ENCODE measurements at regions not wholly inside any gene's neighbourhood (a gene's known extent, or its start where the extent isn't known, plus 50 kb on each side); places are given as distances from the start of the nearest gene placed in this dataset.

DNA sequence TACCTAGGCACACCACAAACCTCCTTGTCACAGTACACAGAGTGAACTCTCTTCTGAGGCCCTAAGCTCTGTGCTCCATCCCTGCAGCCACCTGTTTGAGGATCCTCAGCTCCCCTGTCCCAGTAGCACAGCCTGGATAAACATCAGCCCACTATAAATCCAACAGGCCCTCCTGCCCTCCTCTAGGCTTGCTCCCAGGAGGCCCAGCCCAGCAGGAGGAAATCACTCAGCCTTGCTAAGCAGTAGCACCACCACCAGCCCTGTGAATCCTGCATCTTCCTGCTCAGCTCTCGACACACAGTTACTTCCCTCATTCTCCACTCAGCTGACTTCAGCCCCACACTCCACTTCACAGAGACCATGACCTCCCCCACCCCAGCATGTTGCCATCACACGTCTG, 273.9 kb downstream of the BCOR start:
- DNase-seq (ENCODE audit: low spot score): no peak
- TF ChIP-seq, protein P1, sequence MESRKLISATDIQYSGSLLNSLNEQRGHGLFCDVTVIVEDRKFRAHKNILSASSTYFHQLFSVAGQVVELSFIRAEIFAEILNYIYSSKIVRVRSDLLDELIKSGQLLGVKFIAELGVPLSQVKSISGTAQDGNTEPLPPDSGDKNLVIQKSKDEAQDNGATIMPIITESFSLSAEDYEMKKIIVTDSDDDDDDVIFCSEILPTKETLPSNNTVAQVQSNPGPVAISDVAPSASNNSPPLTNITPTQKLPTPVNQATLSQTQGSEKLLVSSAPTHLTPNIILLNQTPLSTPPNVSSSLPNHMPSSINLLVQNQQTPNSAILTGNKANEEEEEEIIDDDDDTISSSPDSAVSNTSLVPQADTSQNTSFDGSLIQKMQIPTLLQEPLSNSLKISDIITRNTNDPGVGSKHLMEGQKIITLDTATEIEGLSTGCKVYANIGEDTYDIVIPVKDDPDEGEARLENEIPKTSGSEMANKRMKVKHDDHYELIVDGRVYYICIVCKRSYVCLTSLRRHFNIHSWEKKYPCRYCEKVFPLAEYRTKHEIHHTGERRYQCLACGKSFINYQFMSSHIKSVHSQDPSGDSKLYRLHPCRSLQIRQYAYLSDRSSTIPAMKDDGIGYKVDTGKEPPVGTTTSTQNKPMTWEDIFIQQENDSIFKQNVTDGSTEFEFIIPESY (IDR thresholded peaks at IDR 0.05): no peak
- no peak for TF ChIP-seq YY1 (IDR thresholded peaks at IDR 0.05)
- no peak for TF ChIP-seq FOXA1 (IDR thresholded peaks at IDR 0.05)
- peaks cover 5 to 24% (median 14%) of the 10 kb centered on the region in 4 donors for H3K4me1 ChIP-seq (ENCODE audit: control insufficient read depth in 4 of 4, insufficient read depth in 4 of 4, low read length in 3 of 4)
- H3K9ac ChIP-seq (ENCODE audit: low read depth in 1 of 2, low read length in 2 of 2): no peak overlapping the region
- 77% methylated on average over 2 of the region's 2 CpGs for WGBS
- H3K4me3 ChIP-seq (ENCODE audit: low read depth in 1 of 3, low read length in 3 of 3): no peak overlapping the region
- H3K27me3 ChIP-seq (ENCODE audit: control insufficient read depth in 4 of 4, insufficient read depth in 4 of 4, low read length in 3 of 4): no peaks in the 10 kb centered on the region
- H3K36me3 ChIP-seq (ENCODE audit: control insufficient read depth in 4 of 4, insufficient read depth in 3 of 4, low read depth in 1 of 4, low read length in 3 of 4): no peaks in the 10 kb centered on the region
- no peak overlapping the region for H3K27ac ChIP-seq (ENCODE audit: low read depth in 1 of 2, low read length in 2 of 2)
- peaks cover 0 to 9% (median 4%) of the 10 kb centered on the region in 4 donors for H3K9me3 ChIP-seq (ENCODE audit: control insufficient read depth in 4 of 4, low read length in 3 of 4)

DNA sequence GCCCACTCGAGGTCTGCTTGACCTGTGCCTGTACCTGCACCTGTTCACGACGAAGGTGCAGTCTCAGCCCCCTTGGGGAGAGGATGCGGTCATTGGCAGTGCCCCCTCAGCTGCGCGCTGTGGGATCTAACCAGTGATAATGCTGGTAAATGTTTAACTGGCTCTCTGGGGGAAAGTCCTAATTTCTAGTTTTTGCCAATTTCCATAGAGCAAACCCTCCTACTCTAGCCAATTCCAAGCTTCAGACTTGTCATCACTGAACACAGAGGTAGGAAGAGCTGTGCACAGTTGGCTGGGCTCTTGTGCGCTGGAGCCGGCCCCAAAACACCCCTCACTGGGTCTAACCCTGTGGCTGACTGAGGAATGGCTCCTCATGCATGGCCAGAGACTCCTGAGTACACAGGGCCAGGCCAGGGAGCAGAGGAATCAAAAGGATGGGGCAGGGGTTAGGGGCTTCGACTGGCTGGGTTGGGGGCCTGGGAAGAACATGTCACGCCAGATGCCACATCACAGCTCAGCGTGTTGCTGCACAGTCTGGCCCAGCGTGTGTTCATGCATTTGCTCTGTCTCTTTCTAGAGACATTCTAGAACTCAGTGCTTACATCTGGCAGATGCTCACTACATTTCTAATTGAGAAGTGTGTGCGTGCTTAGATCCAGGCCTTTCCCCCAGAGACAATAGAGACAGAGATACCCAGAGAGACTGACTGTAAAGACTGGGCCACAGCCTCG, 270.8 kb downstream of the BCOR start:
- TF ChIP-seq NR2F2 (IDR thresholded peaks at IDR 0.05) (no peak), EGR1 (IDR thresholded peaks at IDR 0.05; ENCODE audit: low read depth in 2 of 2) (no peak), HNF4G (IDR thresholded peaks at IDR 0.05) (no peak), RXRA (IDR thresholded peaks at IDR 0.05) (no peak), FOXA2 (IDR thresholded peaks at IDR 0.05) (no peak), SP1 (IDR thresholded peaks at IDR 0.05) (peak; percentile 32), TAF1 (conservative IDR thresholded peaks at IDR 0.05) (no peak), JUND (IDR thresholded peaks at IDR 0.05) (no peak), FOXA1 (IDR thresholded peaks at IDR 0.05) (no peak), YY1 (IDR thresholded peaks at IDR 0.05) (no peak), RAD21 (IDR thresholded peaks at IDR 0.05) (peak; percentile 17 to 24), GABPA (IDR thresholded peaks at IDR 0.05 in 1 of 2, conservative IDR thresholded peaks at IDR 0.05 in 1 of 2) (no peak), HNF4A (conservative IDR thresholded peaks at IDR 0.05) (peak; percentile 26 to 34)
- TF ChIP-seq, protein P2, sequence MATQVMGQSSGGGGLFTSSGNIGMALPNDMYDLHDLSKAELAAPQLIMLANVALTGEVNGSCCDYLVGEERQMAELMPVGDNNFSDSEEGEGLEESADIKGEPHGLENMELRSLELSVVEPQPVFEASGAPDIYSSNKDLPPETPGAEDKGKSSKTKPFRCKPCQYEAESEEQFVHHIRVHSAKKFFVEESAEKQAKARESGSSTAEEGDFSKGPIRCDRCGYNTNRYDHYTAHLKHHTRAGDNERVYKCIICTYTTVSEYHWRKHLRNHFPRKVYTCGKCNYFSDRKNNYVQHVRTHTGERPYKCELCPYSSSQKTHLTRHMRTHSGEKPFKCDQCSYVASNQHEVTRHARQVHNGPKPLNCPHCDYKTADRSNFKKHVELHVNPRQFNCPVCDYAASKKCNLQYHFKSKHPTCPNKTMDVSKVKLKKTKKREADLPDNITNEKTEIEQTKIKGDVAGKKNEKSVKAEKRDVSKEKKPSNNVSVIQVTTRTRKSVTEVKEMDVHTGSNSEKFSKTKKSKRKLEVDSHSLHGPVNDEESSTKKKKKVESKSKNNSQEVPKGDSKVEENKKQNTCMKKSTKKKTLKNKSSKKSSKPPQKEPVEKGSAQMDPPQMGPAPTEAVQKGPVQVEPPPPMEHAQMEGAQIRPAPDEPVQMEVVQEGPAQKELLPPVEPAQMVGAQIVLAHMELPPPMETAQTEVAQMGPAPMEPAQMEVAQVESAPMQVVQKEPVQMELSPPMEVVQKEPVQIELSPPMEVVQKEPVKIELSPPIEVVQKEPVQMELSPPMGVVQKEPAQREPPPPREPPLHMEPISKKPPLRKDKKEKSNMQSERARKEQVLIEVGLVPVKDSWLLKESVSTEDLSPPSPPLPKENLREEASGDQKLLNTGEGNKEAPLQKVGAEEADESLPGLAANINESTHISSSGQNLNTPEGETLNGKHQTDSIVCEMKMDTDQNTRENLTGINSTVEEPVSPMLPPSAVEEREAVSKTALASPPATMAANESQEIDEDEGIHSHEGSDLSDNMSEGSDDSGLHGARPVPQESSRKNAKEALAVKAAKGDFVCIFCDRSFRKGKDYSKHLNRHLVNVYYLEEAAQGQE (IDR thresholded peaks at IDR 0.05): no peak
- TF ChIP-seq, protein P3, sequence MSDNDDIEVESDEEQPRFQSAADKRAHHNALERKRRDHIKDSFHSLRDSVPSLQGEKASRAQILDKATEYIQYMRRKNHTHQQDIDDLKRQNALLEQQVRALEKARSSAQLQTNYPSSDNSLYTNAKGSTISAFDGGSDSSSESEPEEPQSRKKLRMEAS (IDR thresholded peaks at IDR 0.05): no peak
- TF ChIP-seq, protein P4, sequence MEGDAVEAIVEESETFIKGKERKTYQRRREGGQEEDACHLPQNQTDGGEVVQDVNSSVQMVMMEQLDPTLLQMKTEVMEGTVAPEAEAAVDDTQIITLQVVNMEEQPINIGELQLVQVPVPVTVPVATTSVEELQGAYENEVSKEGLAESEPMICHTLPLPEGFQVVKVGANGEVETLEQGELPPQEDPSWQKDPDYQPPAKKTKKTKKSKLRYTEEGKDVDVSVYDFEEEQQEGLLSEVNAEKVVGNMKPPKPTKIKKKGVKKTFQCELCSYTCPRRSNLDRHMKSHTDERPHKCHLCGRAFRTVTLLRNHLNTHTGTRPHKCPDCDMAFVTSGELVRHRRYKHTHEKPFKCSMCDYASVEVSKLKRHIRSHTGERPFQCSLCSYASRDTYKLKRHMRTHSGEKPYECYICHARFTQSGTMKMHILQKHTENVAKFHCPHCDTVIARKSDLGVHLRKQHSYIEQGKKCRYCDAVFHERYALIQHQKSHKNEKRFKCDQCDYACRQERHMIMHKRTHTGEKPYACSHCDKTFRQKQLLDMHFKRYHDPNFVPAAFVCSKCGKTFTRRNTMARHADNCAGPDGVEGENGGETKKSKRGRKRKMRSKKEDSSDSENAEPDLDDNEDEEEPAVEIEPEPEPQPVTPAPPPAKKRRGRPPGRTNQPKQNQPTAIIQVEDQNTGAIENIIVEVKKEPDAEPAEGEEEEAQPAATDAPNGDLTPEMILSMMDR (IDR thresholded peaks at IDR 0.05; ENCODE audit: low read depth, low read length, missing input control): no peak
- TF ChIP-seq, protein P5, sequence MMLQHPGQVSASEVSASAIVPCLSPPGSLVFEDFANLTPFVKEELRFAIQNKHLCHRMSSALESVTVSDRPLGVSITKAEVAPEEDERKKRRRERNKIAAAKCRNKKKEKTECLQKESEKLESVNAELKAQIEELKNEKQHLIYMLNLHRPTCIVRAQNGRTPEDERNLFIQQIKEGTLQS (IDR thresholded peaks at IDR 0.05): no peak
- TF ChIP-seq, protein P1 (IDR thresholded peaks at IDR 0.05): no peak
- no peak overlapping the region for H3K4me3 ChIP-seq (ENCODE audit: low read depth in 1 of 3, low read length in 3 of 3)
- H3K36me3 ChIP-seq (ENCODE audit: control insufficient read depth in 4 of 4, insufficient read depth in 3 of 4, low read depth in 1 of 4, low read length in 3 of 4): no peaks in the 10 kb centered on the region
- H3K27me3 ChIP-seq (ENCODE audit: control insufficient read depth in 4 of 4, insufficient read depth in 4 of 4, low read length in 3 of 4): no peaks in the 10 kb centered on the region
- 51% methylated on average over 14 of the region's 14 CpGs for WGBS
- H3K9ac ChIP-seq (ENCODE audit: low read depth in 1 of 2, low read length in 2 of 2): no peak overlapping the region
- H3K27ac ChIP-seq (ENCODE audit: low read depth in 1 of 2, low read length in 2 of 2): no peak overlapping the region
- peaks cover 5 to 41% (median 18%) of the 10 kb centered on the region in 4 donors for H3K4me1 ChIP-seq (ENCODE audit: control insufficient read depth in 4 of 4, insufficient read depth in 4 of 4, low read length in 3 of 4)
- no peak for DNase-seq (ENCODE audit: low spot score)
- H3K9me3 ChIP-seq (ENCODE audit: control insufficient read depth in 4 of 4, low read length in 3 of 4): peaks cover 0 to 9% (median 4%) of the 10 kb centered on the region in 4 donors
